Endothelial cell of umbilical vein (primary cell): ENCODE measurements at regions not wholly inside any gene's neighbourhood (a gene's known extent, or its start where the extent isn't known, plus 50 kb on each side); places are given as distances from the start of the nearest gene placed in this dataset.

Experiments used
- BruUV-seq: library from RNA; stranded (reverse); fragments of 400-500 nt; replicated peaks from 2 replicates; lab custom pipeline; 2021; lab: Mats Ljungman, UMichigan
- CTCF ChIA-PET: fragments of 300-600, 350-600 bp; sonication (Branson Sonifier 250); formaldehyde crosslinking; loops from one replicate; lab custom pipeline; 2021; ENCODE audit warnings: antibody characterized with exemption, inconsistent platforms; lab: Charles Lee
- POLR2A ChIA-PET: fragments of 300-600, 350-600 bp; sonication (Branson Sonifier 250); formaldehyde crosslinking; loops from one replicate; lab custom pipeline; 2021; ENCODE audit warnings: antibody characterized with exemption, inconsistent platforms; lab: Charles Lee
- DNase-seq: peaks from one replicate; pipeline ENCODE4 v3.0.0-alpha.2; 2011; ENCODE audit warnings: low read depth, low spot score
- FAIRE-seq: peaks from 2 replicates; lab custom pipeline; 2011; peaks lifted over from hg19 to GRCh38; lab: Jason Lieb, UNC
- H2AFZ ChIP-seq: 2 replicates; pipeline ENCODE4 v1.6.0; 2012; ENCODE audit warnings: low read depth, low read length, control low read depth, inconsistent platforms
- H3K27ac ChIP-seq: 2 replicates; pipeline ENCODE4 v1.5.1; 2011; ENCODE audit warnings: low read depth, mild to moderate bottlenecking, control low read depth, low read length, moderate library complexity; ENCODE audit not compliant: insufficient read depth
- H3K27me3 ChIP-seq, 2 experiments: 2 replicates each; pipeline versions ENCODE4 v1.6.0 to v1.6.1; 2011; ENCODE audit warnings: low read length in 2 of 2, mixed read lengths in 1 of 2; ENCODE audit not compliant: control insufficient read depth in 2 of 2, insufficient read depth in 2 of 2
- H3K36me3 ChIP-seq, 2 experiments: 2 replicates in 1 of 2; 3 replicates in 1 of 2; pipeline ENCODE4 v1.5.1; 2011; ENCODE audit warnings: low read length in 2 of 2, mild to moderate bottlenecking in 1 of 2, moderate library complexity in 1 of 2; ENCODE audit not compliant: control insufficient read depth in 2 of 2, insufficient read depth in 2 of 2; ENCODE audit errors: extremely low read depth in 1 of 2
- H3K4me1 ChIP-seq: 3 replicates; pipeline ENCODE4 v1.5.1; 2011; ENCODE audit warnings: mild to moderate bottlenecking, low read length; ENCODE audit not compliant: control insufficient read depth, insufficient read depth; ENCODE audit errors: extremely low read depth
- H3K4me2 ChIP-seq: 2 replicates; pipeline ENCODE4 v1.6.1; 2011; ENCODE audit warnings: low read length, control low read depth, mixed read lengths; ENCODE audit not compliant: insufficient read depth
- H3K4me3 ChIP-seq, 3 experiments: fragments of 200-600 bp in 1 of 3; sonication (generic), shearing (Covaris generic) in 1 of 3; replicated peaks in 1 of 3; 2 replicates each; pipeline ENCODE4 v1.5.1; 2011 to 2016; ENCODE audit warnings: control low read depth in 3 of 3, low read length in 3 of 3, mild to moderate bottlenecking in 2 of 3, inconsistent platforms in 1 of 3, low read depth in 1 of 3, moderate library complexity in 1 of 3; ENCODE audit not compliant: insufficient read depth in 1 of 3
- H3K79me2 ChIP-seq: 2 replicates; pipeline ENCODE4 v1.6.0; 2012; ENCODE audit warnings: low read length, inconsistent platforms; ENCODE audit not compliant: control insufficient read depth, insufficient read depth
- H3K9ac ChIP-seq: replicated peaks from 2 replicates; pipeline ENCODE3; 2011; ENCODE audit warnings: low read length, control low read depth; ENCODE audit not compliant: insufficient read depth; ENCODE audit errors: extremely low read depth
- H3K9me1 ChIP-seq: replicated peaks from 3 replicates; pipeline ENCODE4 v1.6.0; 2011; ENCODE audit warnings: mild to moderate bottlenecking, low read length; ENCODE audit not compliant: control insufficient read depth, insufficient read depth; ENCODE audit errors: extremely low read depth
- H3K9me3 ChIP-seq: replicated peaks from 2 replicates; pipeline ENCODE4 v1.5.1; 2012; ENCODE audit warnings: low read length, inconsistent platforms; ENCODE audit not compliant: control insufficient read depth, insufficient read depth
- H4K20me1 ChIP-seq: replicated peaks from 2 replicates; pipeline ENCODE3; 2011; ENCODE audit warnings: mild to moderate bottlenecking, low read length; ENCODE audit not compliant: control insufficient read depth, insufficient read depth; ENCODE audit errors: extremely low read depth
- CTCF ChIP-seq, 2 donors: IDR thresholded peaks; 1 replicate in 1 of 2; 2 replicates in 1 of 2; pipeline ENCODE4 v1.5.1; 2011; ENCODE audit warnings: low read length in 2 of 2, mild to moderate bottlenecking in 2 of 2, moderate library complexity in 2 of 2, control low read depth in 1 of 2, inconsistent platforms in 1 of 2, low read depth in 1 of 2; ENCODE audit not compliant: insufficient read depth in 1 of 2; ENCODE audit errors: extremely low read depth in 1 of 2
- EZH2 ChIP-seq: IDR thresholded peaks from 2 replicates; pipeline ENCODE4 v1.6.1; 2012; ENCODE audit warnings: borderline replicate concordance, low read depth, mild to moderate bottlenecking, moderate library complexity, low read length, inconsistent platforms; ENCODE audit not compliant: severe bottlenecking
- FOS ChIP-seq: IDR thresholded peaks from 2 replicates; pipeline ENCODE4 v1.6.1; 2011; ENCODE audit warnings: mild to moderate bottlenecking, low read length, moderate library complexity, borderline replicate concordance; ENCODE audit not compliant: insufficient read depth
- GATA2 ChIP-seq: IDR thresholded peaks from 2 replicates; pipeline ENCODE4 v1.7.0; 2011; ENCODE audit warnings: low read depth, mild to moderate bottlenecking, moderate library complexity, mixed read lengths, low read length; ENCODE audit not compliant: insufficient read length, insufficient read depth
- JUN ChIP-seq: IDR thresholded peaks from 2 replicates; pipeline ENCODE4 v1.6.1; 2011; ENCODE audit warnings: borderline replicate concordance, low read depth; ENCODE audit not compliant: insufficient read length, insufficient read depth
- MAX ChIP-seq: IDR thresholded peaks from 2 replicates; pipeline ENCODE4 v1.6.1; 2011; ENCODE audit not compliant: insufficient read depth, insufficient read length
- MYC ChIP-seq: IDR thresholded peaks from one replicate; pipeline ENCODE4 v1.6.1; 2011; ENCODE audit warnings: mild to moderate bottlenecking, low read depth, low read length
- POLR2A ChIP-seq: IDR thresholded peaks from 2 replicates; pipeline ENCODE4 v1.6.1; 2012; ENCODE audit warnings: low read depth, mild to moderate bottlenecking, control low read depth, low read length
- POLR2AphosphoS5 ChIP-seq: IDR thresholded peaks from 2 replicates; pipeline ENCODE4 v1.6.1; 2012; ENCODE audit warnings: low read depth, mild to moderate bottlenecking, control low read depth, low read length, moderate library complexity; ENCODE audit not compliant: insufficient read depth
- dilution Hi-C: fragments of 300-500 bp; cut with MboI; formaldehyde crosslinking; loops from one replicate; pipeline ENCODE4 v1.15.0; 2019; ENCODE audit warnings: low sequenced_read_pairs; ENCODE audit not compliant: extremely low pct_ligation_motif_present
- intact Hi-C: fragments of 100-400 bp; cut with micrococcal nuclease; formaldehyde crosslinking; loops from one replicate; pipeline ENCODE4 v1.10.0; 2022

GRCh38 chr4:30833206-30833605 lies 113.0 kb downstream of the PCDH7 start:
- Histone ChIP-seq H2AFZ (no peak overlapping the region), H3K4me2 (no peak overlapping the region), H3K79me2 (no peaks in the 10 kb centered on the region), H3K9ac (no peak overlapping the region), H3K9me3 (no peaks in the 10 kb centered on the region), H3K9me1 (no peaks in the 10 kb centered on the region), H3K4me1 (peaks cover 8% of the 10 kb centered on the region), H4K20me1 (no peaks in the 10 kb centered on the region), H3K27me3 (no peaks in the 10 kb centered on the region), H3K36me3 (no peaks in the 10 kb centered on the region), H3K27ac (no peak overlapping the region), H3K4me3 (no peak overlapping the region)
- intact Hi-C loops (no loop called here), dilution Hi-C loops (no loop called here)
- DNase-seq: no peak
- BruUV-seq: no TSS peak
- TF ChIP-seq MAX (no peak), CTCF (IDR thresholded peaks at IDR 0.05; ENCODE audit: extremely low read depth in 1 of 2, insufficient read depth in 1 of 2, low read depth in 1 of 2, low read length in 2 of 2) (no peak), EZH2 (no peak), FOS (no peak), POLR2A (no peak), MYC (no peak), GATA2 (no peak), JUN (no peak), POLR2AphosphoS5 (no peak)
- no peak for FAIRE-seq
- ChIA-PET POLR2A (no interaction called here), CTCF (no interaction called here)
